ENCODE measurements at regions not wholly inside any gene's neighbourhood (a gene's known extent, or its start where the extent isn't known, plus 50 kb on each side); places are given as distances from the start of the nearest gene placed in this dataset.

DNA sequence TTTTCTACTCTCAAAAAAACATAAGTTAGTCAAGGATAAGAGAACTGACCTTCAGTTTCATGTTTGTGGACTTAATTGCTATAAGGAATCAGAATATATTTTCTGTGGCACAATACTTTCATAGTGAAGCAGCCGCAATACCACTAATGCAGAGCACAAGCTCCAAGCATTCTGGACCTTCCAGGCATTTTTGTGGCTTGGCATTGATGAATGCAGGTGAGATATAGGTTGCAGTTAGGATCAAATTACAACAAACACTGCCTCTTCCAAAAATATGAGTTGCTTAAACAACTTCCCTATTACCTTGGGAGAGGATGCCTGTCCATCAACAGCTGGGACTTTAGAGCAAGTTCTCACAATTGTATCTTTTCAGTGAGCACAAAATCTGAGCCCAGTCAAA is 162.8 kb upstream of the RSPO3 start:
- Histone ChIP-seq H2AFZ (ENCODE audit: low read depth, low read length, poor library complexity, severe bottlenecking) (no peak overlapping the region), H3K27me3 (ENCODE audit: insufficient read depth, low read length) (peaks cover 18% of the 10 kb centered on the region; the same call in 1 of the 2 replicates), H3K36me3 (ENCODE audit: control insufficient read depth in 1 of 2, insufficient read depth in 2 of 2, low read length in 2 of 2) (no peaks in the 10 kb centered on the region), H3K9me3 (ENCODE audit: control insufficient read depth in 1 of 2, insufficient read depth in 1 of 2, low read depth in 1 of 2, low read length in 2 of 2) (no peaks in the 10 kb centered on the region), H3K9ac (ENCODE audit: low read length) (no peak overlapping the region), H3K4me3 (replicated peaks in 1 of 2; ENCODE audit: low read depth in 1 of 2, low read length in 2 of 2) (no peak overlapping the region), H3K27ac (ENCODE audit: low read depth, low read length) (no peak overlapping the region), H3K4me1 (ENCODE audit: control insufficient read depth in 1 of 2, insufficient read depth in 2 of 2, low read length in 2 of 2) (peaks cover 2 to 5% of the 10 kb centered on the region in 2 experiments; a peak in 1 of 4 replicates), H4K20me1 (ENCODE audit: insufficient read depth) (no peaks in the 10 kb centered on the region), H3K79me2 (ENCODE audit: insufficient read depth, low read length) (no peaks in the 10 kb centered on the region), H3K4me2 (ENCODE audit: low read length) (no peak overlapping the region), H3K9me2 (ENCODE audit: insufficient read depth) (no peaks in the 10 kb centered on the region)
- ATAC-seq (no peak), DNase-seq (ENCODE audit: low read depth, low spot score) (no peak)
- BruUV-seq (replicated peaks) = no TSS peak
- POLR2A ChIA-PET = no interaction called here
- CTCF ChIA-PET = no interaction called here
- RAD21 ChIA-PET (ENCODE audit: low non-redundant PET in 1 of 2, low total read pairs in 2 of 2, uncharacterized antibody in 2 of 2, unreplicated experiment in 2 of 2) = no interaction called here
- intact Hi-C loops (cut with micrococcal nuclease) = no loop called here
- no peak for TF ChIP-seq EZH2phosphoT487 (IDR thresholded peaks at IDR 0.05; ENCODE audit: borderline replicate concordance)
- TF ChIP-seq ZFX (IDR thresholded peaks at IDR 0.05) = no peak
- TF ChIP-seq FOSL1 (IDR thresholded peaks at IDR 0.05; ENCODE audit: low read depth) = no peak
- TF ChIP-seq, protein P1, sequence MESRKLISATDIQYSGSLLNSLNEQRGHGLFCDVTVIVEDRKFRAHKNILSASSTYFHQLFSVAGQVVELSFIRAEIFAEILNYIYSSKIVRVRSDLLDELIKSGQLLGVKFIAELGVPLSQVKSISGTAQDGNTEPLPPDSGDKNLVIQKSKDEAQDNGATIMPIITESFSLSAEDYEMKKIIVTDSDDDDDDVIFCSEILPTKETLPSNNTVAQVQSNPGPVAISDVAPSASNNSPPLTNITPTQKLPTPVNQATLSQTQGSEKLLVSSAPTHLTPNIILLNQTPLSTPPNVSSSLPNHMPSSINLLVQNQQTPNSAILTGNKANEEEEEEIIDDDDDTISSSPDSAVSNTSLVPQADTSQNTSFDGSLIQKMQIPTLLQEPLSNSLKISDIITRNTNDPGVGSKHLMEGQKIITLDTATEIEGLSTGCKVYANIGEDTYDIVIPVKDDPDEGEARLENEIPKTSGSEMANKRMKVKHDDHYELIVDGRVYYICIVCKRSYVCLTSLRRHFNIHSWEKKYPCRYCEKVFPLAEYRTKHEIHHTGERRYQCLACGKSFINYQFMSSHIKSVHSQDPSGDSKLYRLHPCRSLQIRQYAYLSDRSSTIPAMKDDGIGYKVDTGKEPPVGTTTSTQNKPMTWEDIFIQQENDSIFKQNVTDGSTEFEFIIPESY (IDR thresholded peaks at IDR 0.05; ENCODE audit: extremely low read depth, insufficient replicate concordance, low read length) = no peak
- TF ChIP-seq SIN3A (IDR thresholded peaks at IDR 0.05; ENCODE audit: low read depth) = no peak
- TF ChIP-seq RAD21 (IDR thresholded peaks at IDR 0.05; ENCODE audit: low read depth) = no peak
- no peak for TF ChIP-seq CEBPB (IDR thresholded peaks at IDR 0.05; ENCODE audit: low read depth)
- no peak for TF ChIP-seq EGR1 (IDR thresholded peaks at IDR 0.05; ENCODE audit: low read depth)
- no peak for TF ChIP-seq ZNF274 (IDR thresholded peaks at IDR 0.05; ENCODE audit: low read depth, low read length)

DNA sequence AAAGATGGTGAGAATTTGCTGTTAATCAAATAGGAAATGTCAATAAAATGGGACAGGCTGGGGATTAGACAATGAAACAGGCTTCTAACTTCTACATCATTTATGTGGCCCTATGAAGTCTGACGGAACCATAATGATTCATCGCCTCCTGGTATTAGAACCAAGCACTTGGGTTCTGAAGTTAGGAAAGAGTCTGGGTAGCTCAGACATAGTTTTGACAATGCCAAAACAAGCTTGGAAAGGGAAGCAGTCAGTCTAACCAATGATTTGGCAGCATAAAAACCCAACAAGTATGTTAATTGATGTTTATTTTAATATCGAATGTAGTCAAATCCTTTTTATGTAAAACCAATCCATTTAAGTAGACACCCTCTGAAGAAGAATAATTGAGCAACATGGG is 160.8 kb upstream of the RSPO3 start:
- RAD21 ChIA-PET (ENCODE audit: low non-redundant PET in 1 of 2, low total read pairs in 2 of 2, uncharacterized antibody in 2 of 2, unreplicated experiment in 2 of 2) = no interaction called here

More for the DNA sequence above, 160.8 kb upstream of the RSPO3 start:
- H3K4me2 ChIP-seq (ENCODE audit: low read length) = no peak overlapping the region
- no TSS peak for BruUV-seq (replicated peaks)
- ATAC-seq (no peak), DNase-seq (ENCODE audit: low read depth, low spot score) (no peak)
- no peak for TF ChIP-seq POLR2AphosphoS5 (IDR thresholded peaks at IDR 0.05; ENCODE audit: low read depth, low read length)
- TF ChIP-seq YY1 (IDR thresholded peaks at IDR 0.05; ENCODE audit: extremely low read depth, insufficient replicate concordance, low read depth, low read length) = no peak
- TF ChIP-seq, protein P2, sequence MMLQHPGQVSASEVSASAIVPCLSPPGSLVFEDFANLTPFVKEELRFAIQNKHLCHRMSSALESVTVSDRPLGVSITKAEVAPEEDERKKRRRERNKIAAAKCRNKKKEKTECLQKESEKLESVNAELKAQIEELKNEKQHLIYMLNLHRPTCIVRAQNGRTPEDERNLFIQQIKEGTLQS (IDR thresholded peaks at IDR 0.05) = no peak
- no peak for TF ChIP-seq FOSL1 (IDR thresholded peaks at IDR 0.05; ENCODE audit: low read depth)
- no peak for TF ChIP-seq EZH2 (IDR thresholded peaks at IDR 0.05)
- TF ChIP-seq SIN3A (IDR thresholded peaks at IDR 0.05; ENCODE audit: low read depth) = no peak
- H3K36me3 ChIP-seq (ENCODE audit: control insufficient read depth in 1 of 2, insufficient read depth in 2 of 2, low read length in 2 of 2) = no peaks in the 10 kb centered on the region
- H4K20me1 ChIP-seq (ENCODE audit: insufficient read depth) = no peaks in the 10 kb centered on the region
- H3K4me3 ChIP-seq (replicated peaks in 1 of 2; ENCODE audit: low read depth in 1 of 2, low read length in 2 of 2) = no peak overlapping the region
- intact Hi-C loops (cut with micrococcal nuclease) = no loop called here
- peaks cover 2 to 5% of the 10 kb centered on the region in 2 experiments; a peak in 1 of 4 replicates for H3K4me1 ChIP-seq (ENCODE audit: control insufficient read depth in 1 of 2, insufficient read depth in 2 of 2, low read length in 2 of 2)
- CTCF ChIA-PET = no interaction called here
- H3K9ac ChIP-seq (ENCODE audit: low read length) = no peak overlapping the region
- no peak overlapping the region for H3K27ac ChIP-seq (ENCODE audit: low read depth, low read length)
- no peaks in the 10 kb centered on the region for H3K9me2 ChIP-seq (ENCODE audit: insufficient read depth)
- H3K27me3 ChIP-seq (ENCODE audit: insufficient read depth, low read length) = 0 out of 2 replicates have a peak, but pooled peaks cover 7% of the 10 kb centered on the region
- H3K79me2 ChIP-seq (ENCODE audit: insufficient read depth, low read length) = no peaks in the 10 kb centered on the region
- H3K9me3 ChIP-seq (ENCODE audit: control insufficient read depth in 1 of 2, insufficient read depth in 1 of 2, low read depth in 1 of 2, low read length in 2 of 2) = no peaks in the 10 kb centered on the region
- POLR2A ChIA-PET = no interaction called here
- H2AFZ ChIP-seq (ENCODE audit: low read depth, low read length, poor library complexity, severe bottlenecking) = no peak overlapping the region
